Astrocyte (in vitro differentiated cells and primary cell): ENCODE measurements at regions not wholly inside any gene's neighbourhood (a gene's known extent, or its start where the extent isn't known, plus 50 kb on each side); places are given as distances from the start of the nearest gene placed in this dataset.

Source experiments
- DNase-seq: peaks from one replicate; pipeline ENCODE4 v3.0.0-alpha.2; 2010; ENCODE audit warnings: low read depth
- FAIRE-seq: peaks from 2 replicates; lab custom pipeline; 2011; peaks lifted over from hg19 to GRCh38; lab: Jason Lieb, UNC
- H2AFZ ChIP-seq: 2 replicates; pipeline ENCODE4 v1.6.0; 2012; ENCODE audit warnings: low read depth, low read length, inconsistent platforms
- H3K27ac ChIP-seq: 2 replicates; pipeline ENCODE4 v1.5.1; 2011; ENCODE audit warnings: low read depth, low read length, inconsistent platforms
- H3K27me3 ChIP-seq: 2 replicates; pipeline ENCODE4 v1.6.0; 2011; ENCODE audit warnings: low read length, inconsistent platforms; ENCODE audit not compliant: insufficient read depth
- H3K36me3 ChIP-seq: 2 replicates; pipeline ENCODE4 v1.5.1; 2011; ENCODE audit warnings: low read length, inconsistent platforms; ENCODE audit not compliant: insufficient read depth
- H3K4me1 ChIP-seq: 2 replicates; pipeline ENCODE4 v1.5.1; 2011; ENCODE audit warnings: low read length, inconsistent platforms; ENCODE audit not compliant: insufficient read depth
- H3K4me2 ChIP-seq: 2 replicates; pipeline ENCODE4 v1.6.0; 2012; ENCODE audit warnings: low read length, inconsistent platforms
- H3K4me3 ChIP-seq: 2 replicates; pipeline ENCODE4 v1.5.1; 2011; ENCODE audit warnings: low read depth, mild to moderate bottlenecking, low read length, inconsistent platforms; ENCODE audit not compliant: insufficient read depth
- H3K79me2 ChIP-seq: 2 replicates; pipeline ENCODE4 v1.6.0; 2012; ENCODE audit warnings: mild to moderate bottlenecking, low read length, inconsistent platforms; ENCODE audit not compliant: insufficient read depth
- H3K9ac ChIP-seq: 2 replicates; pipeline ENCODE4 v1.6.0; 2012; ENCODE audit warnings: mild to moderate bottlenecking, low read length, inconsistent platforms
- H3K9me3 ChIP-seq: 2 replicates; pipeline ENCODE4 v1.5.1; 2012; ENCODE audit warnings: low read depth, mild to moderate bottlenecking, low read length, inconsistent platforms; ENCODE audit not compliant: insufficient read depth
- H4K20me1 ChIP-seq: 2 replicates; pipeline ENCODE4 v1.6.0; 2012; ENCODE audit warnings: low read length, inconsistent platforms; ENCODE audit not compliant: insufficient read depth
- H3K27ac Mint-ChIP-seq: one replicate; pipeline ENCODE4 v1.8.0; 2021; ENCODE audit warnings: mild to moderate bottlenecking, mixed read lengths; ENCODE audit not compliant: unreplicated experiment
- H3K27me3 Mint-ChIP-seq: one replicate; pipeline ENCODE4 v1.8.0; 2021; ENCODE audit warnings: low read depth, mixed read lengths; ENCODE audit not compliant: unreplicated experiment
- H3K36me3 Mint-ChIP-seq: one replicate; pipeline ENCODE4 v1.8.0; 2021; ENCODE audit warnings: low read depth, mixed read lengths; ENCODE audit not compliant: unreplicated experiment
- H3K4me1 Mint-ChIP-seq: one replicate; pipeline ENCODE4 v1.8.0; 2021; ENCODE audit warnings: low read depth, mixed read lengths; ENCODE audit not compliant: unreplicated experiment
- H3K4me3 Mint-ChIP-seq: one replicate; pipeline ENCODE4 v1.8.0; 2021; ENCODE audit warnings: mild to moderate bottlenecking, moderate library complexity, mixed read lengths; ENCODE audit not compliant: unreplicated experiment
- H3K9me3 Mint-ChIP-seq: one replicate; pipeline ENCODE4 v1.8.0; 2021; ENCODE audit warnings: mild to moderate bottlenecking, mixed read lengths; ENCODE audit not compliant: unreplicated experiment
- CTCF ChIP-seq: IDR thresholded peaks from 2 replicates; pipeline ENCODE4 v1.5.1; 2011; ENCODE audit warnings: low read depth, mild to moderate bottlenecking, inconsistent platforms, low read length, moderate library complexity; ENCODE audit not compliant: insufficient read depth
- EZH2 ChIP-seq: IDR thresholded peaks from 2 replicates; pipeline ENCODE4 v1.6.1; 2012; ENCODE audit warnings: mild to moderate bottlenecking, low read length, inconsistent platforms; ENCODE audit not compliant: insufficient read depth

DNA sequence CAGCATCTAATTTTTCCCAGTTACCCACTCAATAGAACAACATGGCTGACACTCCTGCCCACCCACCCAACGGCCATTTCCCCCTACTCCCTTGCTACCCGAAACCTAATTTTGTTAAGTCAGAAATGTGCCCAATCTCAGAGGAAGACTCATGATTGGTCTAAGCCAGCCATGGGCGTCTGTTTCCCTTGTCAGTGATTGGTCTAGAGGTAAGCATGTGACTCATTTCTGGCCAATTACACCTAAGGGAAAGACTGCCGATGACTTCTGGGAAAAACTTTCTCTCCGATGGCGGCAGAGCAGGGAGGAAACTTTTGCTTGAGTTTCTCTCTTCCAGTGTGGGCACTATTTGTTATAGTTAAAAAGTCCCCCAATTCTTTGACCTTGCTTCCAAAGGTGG, 72.9 kb downstream of the RPLP1 start:
- no peak overlapping the region for H3K27ac ChIP-seq
- Mint-ChIP-seq H3K27me3 (peaks cover 56% of the 10 kb centered on the region), H3K36me3 (no peaks in the 10 kb centered on the region), H3K9me3 (no peaks in the 10 kb centered on the region), H3K27ac (no peak overlapping the region), H3K4me3 (no peak overlapping the region), H3K4me1 (peaks cover 15% of the 10 kb centered on the region)
- H4K20me1 ChIP-seq, result no peaks in the 10 kb centered on the region
- DNase-seq, result no peak
- H3K9ac ChIP-seq, result no peak overlapping the region
- H3K4me3 ChIP-seq, result no peak overlapping the region
- H3K36me3 ChIP-seq, result no peaks in the 10 kb centered on the region
- no peak for FAIRE-seq
- no peak overlapping the region for H3K4me2 ChIP-seq
- no peaks in the 10 kb centered on the region for H3K79me2 ChIP-seq
- TF ChIP-seq CTCF (no peak), EZH2 (no peak)
- H2AFZ ChIP-seq, result no peak overlapping the region
- H3K4me1 ChIP-seq, result peaks cover 6% of the 10 kb centered on the region
- peaks cover 35% of the 10 kb centered on the region for H3K27me3 ChIP-seq
- peaks cover 8% of the 10 kb centered on the region for H3K9me3 ChIP-seq

DNA sequence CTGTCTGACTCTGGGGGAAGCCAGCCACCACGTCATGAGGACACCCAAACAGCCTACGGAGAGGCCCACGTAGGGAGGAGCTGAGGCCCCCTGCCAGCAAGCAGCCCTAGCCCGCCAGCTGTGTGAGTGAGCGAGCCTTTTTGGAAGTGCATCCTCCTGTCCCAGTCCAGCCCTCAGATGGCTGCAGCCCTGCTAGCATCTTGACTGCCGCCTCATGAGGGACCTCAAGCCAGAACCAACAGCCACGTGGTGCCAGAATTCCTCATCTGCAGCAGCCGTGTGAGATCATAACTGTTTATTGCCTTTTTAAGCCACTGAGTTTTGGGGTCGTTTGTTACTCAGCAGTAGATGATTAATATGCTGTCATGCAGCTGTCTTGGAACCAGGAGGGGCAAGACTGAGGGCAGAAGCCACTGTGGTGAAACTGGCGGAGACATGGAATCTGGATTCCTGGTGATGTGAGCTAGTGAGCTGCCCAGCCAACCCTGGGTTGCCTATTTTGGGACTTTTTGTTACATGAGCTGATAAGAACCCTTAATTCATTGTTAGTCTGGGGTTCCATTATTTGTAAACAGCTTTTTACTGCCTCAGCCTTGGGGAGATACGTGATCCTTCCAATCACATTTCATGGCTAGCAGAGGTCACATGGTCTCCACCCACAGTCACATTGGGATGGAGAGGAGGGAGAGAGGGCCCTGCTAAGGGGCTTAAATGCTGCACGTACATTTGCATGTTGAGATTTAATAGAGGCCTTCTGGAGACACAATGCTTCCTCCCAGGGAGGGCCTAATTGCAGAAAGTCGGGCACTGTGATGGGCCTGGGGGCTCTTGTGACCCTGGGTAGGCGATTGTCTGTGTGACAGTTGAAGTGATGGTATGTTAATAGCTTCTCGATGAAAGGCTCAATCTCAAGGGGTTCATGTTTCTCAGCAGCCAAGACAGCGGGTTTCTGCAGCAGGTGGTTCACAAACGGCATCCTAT, 73.8 kb downstream of the RPLP1 start:
- no peaks in the 10 kb centered on the region for H3K9me3 Mint-ChIP-seq
- no peak for FAIRE-seq
- peaks cover 31% of the 10 kb centered on the region for H3K27me3 ChIP-seq
- no peaks in the 10 kb centered on the region for H3K79me2 ChIP-seq
- H3K9me3 ChIP-seq, result peaks cover 8% of the 10 kb centered on the region
- no peak overlapping the region for H2AFZ ChIP-seq
- TF ChIP-seq CTCF (no peak), EZH2 (no peak)
- H3K36me3 ChIP-seq, result no peaks in the 10 kb centered on the region
- H3K4me2 ChIP-seq, result no peak overlapping the region
- no peak overlapping the region for H3K4me3 Mint-ChIP-seq
- peak; percentile 61 for DNase-seq
- peaks cover 13% of the 10 kb centered on the region for H3K4me1 ChIP-seq
- H3K27ac Mint-ChIP-seq, result no peak overlapping the region
- no peaks in the 10 kb centered on the region for H4K20me1 ChIP-seq
- peaks cover 49% of the 10 kb centered on the region for H3K27me3 Mint-ChIP-seq
- no peak overlapping the region for H3K27ac ChIP-seq
- H3K36me3 Mint-ChIP-seq, result no peaks in the 10 kb centered on the region
- no peak overlapping the region for H3K4me3 ChIP-seq
- peaks cover 16% of the 10 kb centered on the region for H3K4me1 Mint-ChIP-seq
- no peak overlapping the region for H3K9ac ChIP-seq

GRCh38 chr15:69529141-69529540, 76.5 kb downstream of the RPLP1 start:
- no peak for DNase-seq

More at GRCh38 chr15:69529141-69529540, 76.5 kb downstream of the RPLP1 start:
- Histone ChIP-seq H2AFZ (no peak overlapping the region), H3K4me3 (no peak overlapping the region), H3K79me2 (no peaks in the 10 kb centered on the region), H3K36me3 (no peaks in the 10 kb centered on the region), H3K4me1 (peaks cover 19% of the 10 kb centered on the region), H3K9me3 (peaks cover 8% of the 10 kb centered on the region), H3K9ac (no peak overlapping the region), H3K27me3 (peaks cover 21% of the 10 kb centered on the region), H3K4me2 (no peak overlapping the region), H4K20me1 (no peaks in the 10 kb centered on the region), H3K27ac (no peak overlapping the region)
- no peaks in the 10 kb centered on the region for H3K9me3 Mint-ChIP-seq
- no peak overlapping the region for H3K4me3 Mint-ChIP-seq
- no peaks in the 10 kb centered on the region for H3K36me3 Mint-ChIP-seq
- no peak for FAIRE-seq
- H3K27me3 Mint-ChIP-seq, result peaks cover 34% of the 10 kb centered on the region
- H3K27ac Mint-ChIP-seq, result no peak overlapping the region
- no peak for TF ChIP-seq EZH2
- no peak for TF ChIP-seq CTCF
- H3K4me1 Mint-ChIP-seq, result peaks cover 16% of the 10 kb centered on the region
